ENCODE measurements at regions not wholly inside any gene's neighbourhood (a gene's known extent, or its start where the extent isn't known, plus 50 kb on each side); places are given as distances from the start of the nearest gene placed in this dataset.

GRCh38 chr3:166488977-166489672 is 651.9 kb upstream of the BCHE start:
- TF ChIP-seq CTCF (IDR thresholded peaks at IDR 0.05; ENCODE audit: low read depth, low read length), result no peak
- in situ Hi-C loops (cut with HindIII; ENCODE audit: low sequenced_read_pairs), result no loop called here

GRCh38 chr3:166484470-166484869 is 647.2 kb upstream of the BCHE start:
- no peak for TF ChIP-seq CTCF (IDR thresholded peaks at IDR 0.05; ENCODE audit: low read depth, low read length)
- in situ Hi-C loops (cut with HindIII; ENCODE audit: low sequenced_read_pairs), result no loop called here
- no peak overlapping the region for H3K4me3 ChIP-seq (ENCODE audit: low read depth, low read length)
- DNase-seq (ENCODE audit: low read depth, low spot score), result no peak

More at GRCh38 chr3:166488977-166489672, 651.9 kb upstream of the BCHE start:
- no peak for DNase-seq (ENCODE audit: low read depth, low spot score)
- H3K4me3 ChIP-seq (ENCODE audit: low read depth, low read length), result no peak overlapping the region

- in situ Hi-C loops (cut with HindIII; ENCODE audit: low sequenced_read_pairs), result no loop called here
- no peak for TF ChIP-seq CTCF (IDR thresholded peaks at IDR 0.05; ENCODE audit: low read depth, low read length)
- no peak overlapping the region for H3K4me3 ChIP-seq (ENCODE audit: low read depth, low read length)
- DNase-seq (ENCODE audit: low read depth, low spot score), result no peak
Measured at GRCh38 chr3:166481340-166481739, 644.1 kb upstream of the BCHE start.

GRCh38 chr3:166478356-166478755 is 641.1 kb upstream of the BCHE start:
- no peak overlapping the region for H3K4me3 ChIP-seq (ENCODE audit: low read depth, low read length)
- TF ChIP-seq CTCF (IDR thresholded peaks at IDR 0.05; ENCODE audit: low read depth, low read length), result no peak
- no peak for DNase-seq (ENCODE audit: low read depth, low spot score)
- in situ Hi-C loops (cut with HindIII; ENCODE audit: low sequenced_read_pairs), result no loop called here

GRCh38 chr3:166473501-166473900 is 636.3 kb upstream of the BCHE start:
- in situ Hi-C loops (cut with HindIII; ENCODE audit: low sequenced_read_pairs), result no loop called here
- no peak overlapping the region for H3K4me3 ChIP-seq (ENCODE audit: low read depth, low read length)
- DNase-seq (ENCODE audit: low read depth, low spot score), result no peak
- no peak for TF ChIP-seq CTCF (IDR thresholded peaks at IDR 0.05; ENCODE audit: low read depth, low read length)

- TF ChIP-seq CTCF (IDR thresholded peaks at IDR 0.05; ENCODE audit: low read depth, low read length), result no peak
- no peak overlapping the region for H3K4me3 ChIP-seq (ENCODE audit: low read depth, low read length)
- in situ Hi-C loops (cut with HindIII; ENCODE audit: low sequenced_read_pairs), result no loop called here
- no peak for DNase-seq (ENCODE audit: low read depth, low spot score)
Measured at GRCh38 chr3:166472015-166472414, 634.8 kb upstream of the BCHE start.

All from astrocyte of the spinal cord (primary cell).